HUES6 (cell line): ENCODE measurements at regions not wholly inside any gene's neighbourhood (a gene's known extent, or its start where the extent isn't known, plus 50 kb on each side); places are given as distances from the start of the nearest gene placed in this dataset.

Source experiments
- H3K27ac ChIP-seq: 2 replicates; pipeline ENCODE4 v1.7.0; 2013; ENCODE audit warnings: low read depth, mild to moderate bottlenecking, low read length, inconsistent platforms
- H3K27me3 ChIP-seq: 2 replicates; pipeline ENCODE4 v1.6.1; 2013; ENCODE audit warnings: low read length; ENCODE audit not compliant: control insufficient read depth, insufficient read depth
- H3K36me3 ChIP-seq: 2 replicates; pipeline ENCODE4 v1.6.1; 2013; ENCODE audit warnings: low read length; ENCODE audit not compliant: control insufficient read depth, insufficient read depth
- H3K4me1 ChIP-seq: 2 replicates; pipeline ENCODE4 v1.6.1; 2013; ENCODE audit warnings: low read length; ENCODE audit not compliant: control insufficient read depth, insufficient read depth
- H3K4me3 ChIP-seq: 2 replicates; pipeline ENCODE4 v1.5.1; 2013; ENCODE audit warnings: low read depth, low read length
- H3K9ac ChIP-seq: one replicate; pipeline ENCODE4 v1.6.1; 2013; ENCODE audit warnings: mild to moderate bottlenecking, low read length
- H3K9me3 ChIP-seq: 2 replicates; pipeline ENCODE4 v1.6.1; 2013; ENCODE audit warnings: low read depth, low read length; ENCODE audit not compliant: control insufficient read depth, insufficient read depth

GRCh38 chr20:50371878-50372769 lies 138.1 kb upstream of the PTPN1 start:
- H3K36me3 ChIP-seq, result no peaks in the 10 kb centered on the region
- H3K27ac ChIP-seq, result no peak overlapping the region
- no peak overlapping the region for H3K4me3 ChIP-seq
- no peaks in the 10 kb centered on the region for H3K27me3 ChIP-seq
- no peaks in the 10 kb centered on the region for H3K9me3 ChIP-seq
- peaks cover 3% of the 10 kb centered on the region; the same call in 1 of the 2 replicates for H3K4me1 ChIP-seq
- H3K9ac ChIP-seq, result no peak overlapping the region

- no peaks in the 10 kb centered on the region for H3K9me3 ChIP-seq
- no peak overlapping the region for H3K9ac ChIP-seq
- H3K27me3 ChIP-seq, result no peaks in the 10 kb centered on the region
- H3K4me1 ChIP-seq, result peaks cover 3% of the 10 kb centered on the region; the same call in 1 of the 2 replicates
- H3K27ac ChIP-seq, result no peak overlapping the region
- no peaks in the 10 kb centered on the region for H3K36me3 ChIP-seq
- H3K4me3 ChIP-seq, result no peak overlapping the region
Observed at GRCh38 chr20:50372770-50373088, 137.5 kb upstream of the PTPN1 start.

GRCh38 chr20:50373674-50374286 lies 136.4 kb upstream of the PTPN1 start:
- no peaks in the 10 kb centered on the region for H3K27me3 ChIP-seq

GRCh38 chr20:50374541-50375078 lies 135.6 kb upstream of the PTPN1 start:
- H3K9ac ChIP-seq, result no peak overlapping the region
- H3K36me3 ChIP-seq, result no peaks in the 10 kb centered on the region
- no peak overlapping the region for H3K4me3 ChIP-seq
- peaks cover 7% of the 10 kb centered on the region; the same call in 1 of the 2 replicates for H3K4me1 ChIP-seq
- no peaks in the 10 kb centered on the region for H3K9me3 ChIP-seq
- H3K27me3 ChIP-seq, result no peaks in the 10 kb centered on the region
- no peak overlapping the region for H3K27ac ChIP-seq

More at GRCh38 chr20:50373674-50374286, 136.4 kb upstream of the PTPN1 start:
- Histone ChIP-seq H3K36me3 (no peaks in the 10 kb centered on the region), H3K9ac (no peak overlapping the region), H3K4me1 (peaks cover 4% of the 10 kb centered on the region; the same call in 1 of the 2 replicates), H3K27ac (no peak overlapping the region), H3K4me3 (no peak overlapping the region), H3K9me3 (no peaks in the 10 kb centered on the region)

GRCh38 chr20:50376179-50376887 lies 133.8 kb upstream of the PTPN1 start:
- H3K4me1 ChIP-seq, result peaks cover 7% of the 10 kb centered on the region; the same call in 1 of the 2 replicates
- H3K36me3 ChIP-seq, result no peaks in the 10 kb centered on the region
- no peaks in the 10 kb centered on the region for H3K27me3 ChIP-seq
- no peak overlapping the region for H3K9ac ChIP-seq
- H3K4me3 ChIP-seq, result no peak overlapping the region
- H3K9me3 ChIP-seq, result no peaks in the 10 kb centered on the region
- no peak overlapping the region for H3K27ac ChIP-seq

GRCh38 chr20:50376888-50377459 lies 133.2 kb upstream of the PTPN1 start:
- Histone ChIP-seq H3K4me3 (no peak overlapping the region), H3K27me3 (no peaks in the 10 kb centered on the region), H3K9ac (no peak overlapping the region), H3K4me1 (peaks cover 7% of the 10 kb centered on the region; the same call in 1 of the 2 replicates), H3K27ac (no peak overlapping the region), H3K9me3 (no peaks in the 10 kb centered on the region), H3K36me3 (no peaks in the 10 kb centered on the region)

GRCh38 chr20:50378170-50379000 lies 131.8 kb upstream of the PTPN1 start:
- no peak overlapping the region for H3K9ac ChIP-seq
- no peak overlapping the region for H3K4me3 ChIP-seq
- H3K4me1 ChIP-seq, result peaks cover 4% of the 10 kb centered on the region; the same call in 1 of the 2 replicates

GRCh38 chr20:50379049-50379990 lies 130.9 kb upstream of the PTPN1 start:
- Histone ChIP-seq H3K9me3 (no peaks in the 10 kb centered on the region), H3K4me1 (peaks cover 4% of the 10 kb centered on the region; the same call in 1 of the 2 replicates), H3K36me3 (no peaks in the 10 kb centered on the region), H3K27ac (no peak overlapping the region), H3K27me3 (no peaks in the 10 kb centered on the region), H3K9ac (no peak overlapping the region), H3K4me3 (no peak overlapping the region)

More at GRCh38 chr20:50378170-50379000, 131.8 kb upstream of the PTPN1 start:
- Histone ChIP-seq H3K36me3 (no peaks in the 10 kb centered on the region), H3K27ac (no peak overlapping the region), H3K9me3 (no peaks in the 10 kb centered on the region), H3K27me3 (no peaks in the 10 kb centered on the region)

GRCh38 chr20:50379991-50380696 lies 130.0 kb upstream of the PTPN1 start:
- Histone ChIP-seq H3K36me3 (no peaks in the 10 kb centered on the region), H3K4me3 (no peak overlapping the region), H3K4me1 (peaks cover 4% of the 10 kb centered on the region; the same call in 1 of the 2 replicates), H3K27me3 (no peaks in the 10 kb centered on the region), H3K9me3 (no peaks in the 10 kb centered on the region), H3K27ac (no peak overlapping the region), H3K9ac (no peak overlapping the region)
